H9 (cell line): ENCODE measurements at regions not wholly inside any gene's neighbourhood (a gene's known extent, or its start where the extent isn't known, plus 50 kb on each side); places are given as distances from the start of the nearest gene placed in this dataset.

Source experiments
- DNase-seq: peaks from one replicate; pipeline ENCODE4 v3.0.0-alpha.2; 2017
- H2AFZ ChIP-seq: one replicate; pipeline ENCODE4 v1.6.1; 2013; ENCODE audit warnings: mild to moderate bottlenecking, low read length, control low read depth, moderate library complexity
- H2AK5ac ChIP-seq: 2 replicates; pipeline ENCODE4 v1.6.1; 2013; ENCODE audit warnings: low read length, control low read depth, mixed read lengths; ENCODE audit not compliant: insufficient read length
- H2BK120ac ChIP-seq: one replicate; pipeline ENCODE4 v1.6.1; 2013; ENCODE audit warnings: low read depth, mild to moderate bottlenecking, low read length, control low read depth, inconsistent platforms; ENCODE audit not compliant: poor library complexity, severe bottlenecking
- H2BK12ac ChIP-seq: 2 replicates; pipeline ENCODE4 v1.6.1; 2013; ENCODE audit warnings: low read length, control low read depth, mixed read lengths, low read depth; ENCODE audit not compliant: insufficient read length
- H2BK15ac ChIP-seq: 2 replicates; pipeline ENCODE4 v1.6.1; 2013; ENCODE audit warnings: low read depth, low read length, control low read depth
- H2BK20ac ChIP-seq: one replicate; pipeline ENCODE4 v1.6.1; 2013; ENCODE audit warnings: low read depth, mild to moderate bottlenecking, low read length, control low read depth, inconsistent platforms; ENCODE audit not compliant: poor library complexity, severe bottlenecking
- H2BK5ac ChIP-seq: 2 replicates; pipeline ENCODE4 v1.6.1; 2013; ENCODE audit warnings: low read length, control low read depth, mixed read lengths; ENCODE audit not compliant: insufficient read length
- H3K14ac ChIP-seq: 2 replicates; pipeline ENCODE4 v1.6.1; 2013; ENCODE audit warnings: low read length, control low read depth; ENCODE audit not compliant: insufficient read depth
- H3K18ac ChIP-seq: 2 replicates; pipeline ENCODE4 v1.6.1; 2013; ENCODE audit warnings: low read depth, mild to moderate bottlenecking, mixed read lengths, low read length, control low read depth; ENCODE audit not compliant: insufficient read length
- H3K23ac ChIP-seq: 2 replicates; pipeline ENCODE4 v1.6.1; 2013; ENCODE audit warnings: low read length, control low read depth, mixed read lengths, low read depth; ENCODE audit not compliant: insufficient read length
- H3K23me2 ChIP-seq: 2 replicates; pipeline ENCODE4 v1.6.1; 2013; ENCODE audit warnings: low read depth, mild to moderate bottlenecking, mixed read lengths, low read length, control low read depth; ENCODE audit not compliant: insufficient read length, poor library complexity, severe bottlenecking
- H3K27ac ChIP-seq: 2 replicates; pipeline ENCODE4 v1.5.1; 2013; ENCODE audit warnings: low read length, control low read depth, mixed read lengths, low read depth; ENCODE audit not compliant: insufficient read length
- H3K27me3 ChIP-seq: 2 replicates; pipeline ENCODE4 v1.6.1; 2013; ENCODE audit warnings: low read length, control low read depth, inconsistent platforms; ENCODE audit not compliant: insufficient read depth
- H3K4ac ChIP-seq: 2 replicates; pipeline ENCODE4 v1.6.1; 2013; ENCODE audit warnings: low read depth, mild to moderate bottlenecking, control low read depth, inconsistent platforms, low read length, moderate library complexity
- H3K4me1 ChIP-seq: 2 replicates; pipeline ENCODE4 v1.6.1; 2013; ENCODE audit warnings: low read length, control low read depth, inconsistent platforms; ENCODE audit not compliant: insufficient read depth
- H3K4me2 ChIP-seq: 2 replicates; pipeline ENCODE4 v1.6.1; 2013; ENCODE audit warnings: low read length, control low read depth, mixed read lengths; ENCODE audit not compliant: insufficient read length, insufficient read depth
- H3K56ac ChIP-seq: 2 replicates; pipeline ENCODE4 v1.6.1; 2013; ENCODE audit warnings: low read depth, mild to moderate bottlenecking, mixed read lengths, low read length, control low read depth; ENCODE audit not compliant: insufficient read length
- H3K79me1 ChIP-seq: 2 replicates; pipeline ENCODE4 v1.6.1; 2013; ENCODE audit warnings: low read depth, mild to moderate bottlenecking, moderate library complexity, low read length, control low read depth, inconsistent platforms; ENCODE audit not compliant: insufficient read depth, poor library complexity, severe bottlenecking
- H3K79me2 ChIP-seq: 2 replicates; pipeline ENCODE4 v1.6.1; 2013; ENCODE audit warnings: low read length, control low read depth, inconsistent platforms; ENCODE audit not compliant: insufficient read depth
- H3K9ac ChIP-seq: 2 replicates; pipeline ENCODE4 v1.6.1; 2013; ENCODE audit warnings: low read length, control low read depth, mixed read lengths; ENCODE audit not compliant: insufficient read length; ENCODE audit errors: extremely low read depth
- H3K9me3 ChIP-seq: one replicate; pipeline ENCODE4 v1.6.1; 2013; ENCODE audit warnings: low read depth, low read length, inconsistent platforms; ENCODE audit not compliant: control insufficient read depth
- H3T11ph ChIP-seq: one replicate; pipeline ENCODE4 v1.6.1; 2013; ENCODE audit warnings: mild to moderate bottlenecking, low read length, control low read depth, inconsistent platforms
- H4K20me1 ChIP-seq: one replicate; pipeline ENCODE4 v1.6.1; 2013; ENCODE audit not compliant: control insufficient read depth, insufficient read length, insufficient read depth
- H4K5ac ChIP-seq: 2 replicates; pipeline ENCODE4 v1.6.1; 2013; ENCODE audit warnings: low read depth, mild to moderate bottlenecking, mixed read lengths, low read length, control low read depth; ENCODE audit not compliant: insufficient read length
- H4K8ac ChIP-seq: replicated peaks from 2 replicates; pipeline ENCODE4 v1.6.1; 2013; ENCODE audit warnings: low read length, control low read depth, mixed read lengths, low read depth; ENCODE audit not compliant: insufficient read length
- H4K91ac ChIP-seq: 2 replicates; pipeline ENCODE4 v1.6.1; 2013; ENCODE audit warnings: low read depth, mild to moderate bottlenecking, moderate library complexity, mixed read lengths, low read length, control low read depth; ENCODE audit not compliant: insufficient read length
- H3K27ac Mint-ChIP-seq, 3 experiments: 2 replicates in 2 of 3; 3 replicates in 1 of 3; pipeline ENCODE4 v1.8.0; 2020 to 2021; ENCODE audit warnings: mixed read lengths in 3 of 3, mild to moderate bottlenecking in 1 of 3, moderate library complexity in 1 of 3
- H3K27me3 Mint-ChIP-seq: 2 replicates; pipeline ENCODE4 v1.8.0; 2021; ENCODE audit warnings: low read depth, mild to moderate bottlenecking, moderate library complexity, mixed read lengths
- H3K36me3 Mint-ChIP-seq, 3 experiments: 2 replicates in 2 of 3; 3 replicates in 1 of 3; pipeline ENCODE4 v1.8.0; 2020 to 2021; ENCODE audit warnings: low read depth in 3 of 3, mixed read lengths in 3 of 3; ENCODE audit not compliant: insufficient read depth in 1 of 3
- H3K4me1 Mint-ChIP-seq, 2 experiments: 2 replicates each; pipeline ENCODE4 v1.8.0; 2020; ENCODE audit warnings: mixed read lengths in 2 of 2
- H3K4me3 Mint-ChIP-seq, 2 experiments: 2 replicates in 1 of 2; 3 replicates in 1 of 2; pipeline ENCODE4 v1.8.0; 2020 to 2021; ENCODE audit warnings: mild to moderate bottlenecking in 2 of 2, mixed read lengths in 2 of 2, moderate library complexity in 1 of 2
- H3K9me3 Mint-ChIP-seq, 2 experiments: 2 replicates in 1 of 2; 3 replicates in 1 of 2; pipeline ENCODE4 v1.8.0; 2020; ENCODE audit warnings: mild to moderate bottlenecking in 2 of 2, mixed read lengths in 2 of 2, moderate library complexity in 1 of 2
- CTCF ChIP-seq: fragments of 200-600 bp; sonication (generic); conservative IDR thresholded peaks from 3 replicates; pipeline ENCODE4 v1.8.0; 2021; ENCODE audit warnings: antibody characterized with exemption, mild to moderate bottlenecking
- WGBS: extraction: QIAGEN DNeasy Blood & Tissue Kit; methylation state at CpG from one replicate; pipeline ENCODE4 v1.1.7; 2013; ENCODE audit warnings: missing lambda C conversion rate, low lambda C conversion rate, mixed read lengths; ENCODE audit not compliant: insufficient read length; ENCODE audit errors: extremely low coverage; 5-methylcytosine and 5-hydroxymethylcytosine counted together

GRCh38 chr20:24814556-24815195, 134.4 kb upstream of the CST7 start:
- no peak overlapping the region for H4K5ac ChIP-seq
- H4K91ac ChIP-seq: no peak overlapping the region
- H3K27me3 ChIP-seq: no peaks in the 10 kb centered on the region
- H3K4ac ChIP-seq: no peak overlapping the region
- no peak overlapping the region for H2AK5ac ChIP-seq
- H3K36me3 Mint-ChIP-seq: no peaks in the 10 kb centered on the region; a peak in 1 of 7 replicates
- no peak overlapping the region for H4K8ac ChIP-seq
- H3K23ac ChIP-seq: no peak overlapping the region
- no peaks in the 10 kb centered on the region for H3K9me3 ChIP-seq
- H3K4me1 ChIP-seq: no peaks in the 10 kb centered on the region
- H3K9ac ChIP-seq: no peak overlapping the region
- no peak overlapping the region for H2BK5ac ChIP-seq
- H3K79me2 ChIP-seq: no peaks in the 10 kb centered on the region
- no peaks in the 10 kb centered on the region for H3K79me1 ChIP-seq
- no peaks in the 10 kb centered on the region for H4K20me1 ChIP-seq
- H2BK12ac ChIP-seq: no peak overlapping the region
- H3K27ac ChIP-seq: no peak overlapping the region
- H3K27me3 Mint-ChIP-seq: peaks cover 2% of the 10 kb centered on the region
- WGBS: no CpG with 5 or more reads among the region's 9 CpGs
- peaks cover 0 to 6% of the 10 kb centered on the region in 2 experiments; a peak in 3 of 5 replicates for H3K9me3 Mint-ChIP-seq
- no peaks in the 10 kb centered on the region for H3K23me2 ChIP-seq
- no peak for TF ChIP-seq CTCF
- no peak overlapping the region for H2BK120ac ChIP-seq
- no peak overlapping the region for H2AFZ ChIP-seq
- no peaks in the 10 kb centered on the region for H3K4me1 Mint-ChIP-seq
- no peak overlapping the region; the same call in 1 of the 2 replicates for H3K14ac ChIP-seq
- H3K18ac ChIP-seq: no peak overlapping the region
- H3K4me2 ChIP-seq: no peak overlapping the region
- no peak overlapping the region for H3K27ac Mint-ChIP-seq
- H2BK20ac ChIP-seq: no peak overlapping the region
- H2BK15ac ChIP-seq: no peak overlapping the region
- no peak for DNase-seq
- no peak overlapping the region for H3K4me3 Mint-ChIP-seq
- H3K56ac ChIP-seq: no peak overlapping the region
- no peak overlapping the region for H3T11ph ChIP-seq
